SK-N-MC (cell line): ENCODE measurements at regions not wholly inside any gene's neighbourhood (a gene's known extent, or its start where the extent isn't known, plus 50 kb on each side); places are given as distances from the start of the nearest gene placed in this dataset.

ENCODE experiments used
- EZH2 ChIP-seq: fragments of 200-600 bp; sonication (generic); IDR thresholded peaks from one replicate; pipeline ENCODE4 v1.6.1; 2017; ENCODE audit warnings: antibody characterized with exemption
- POLR2AphosphoS5 ChIP-seq: IDR thresholded peaks from 2 replicates; pipeline ENCODE4 v1.6.1; 2012; ENCODE audit warnings: mild to moderate bottlenecking, low read depth, low read length, borderline replicate concordance

DNA sequence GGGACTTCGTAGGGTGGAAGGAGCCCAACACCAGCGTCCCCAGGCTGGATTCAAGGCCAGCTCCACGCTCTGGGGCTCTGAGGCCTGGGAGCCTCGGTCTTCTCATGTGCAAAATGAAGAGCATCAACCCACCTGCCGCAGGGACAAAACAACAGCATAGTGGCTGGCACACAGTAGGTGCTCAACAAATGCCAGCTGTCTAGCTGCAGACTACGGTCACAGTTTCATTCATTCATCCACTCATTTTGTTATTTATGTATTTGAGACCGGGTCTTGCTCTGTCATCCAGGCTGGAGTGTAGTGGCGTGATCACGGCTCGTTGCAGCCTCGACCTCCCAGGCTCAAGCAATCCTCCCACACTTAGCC lies 60.7 kb downstream of the CEBPB start:
- TF ChIP-seq EZH2 (no peak), POLR2AphosphoS5 (no peak)
